ENCODE measurements at regions not wholly inside any gene's neighbourhood (a gene's known extent, or its start where the extent isn't known, plus 50 kb on each side); places are given as distances from the start of the nearest gene placed in this dataset.

DNA sequence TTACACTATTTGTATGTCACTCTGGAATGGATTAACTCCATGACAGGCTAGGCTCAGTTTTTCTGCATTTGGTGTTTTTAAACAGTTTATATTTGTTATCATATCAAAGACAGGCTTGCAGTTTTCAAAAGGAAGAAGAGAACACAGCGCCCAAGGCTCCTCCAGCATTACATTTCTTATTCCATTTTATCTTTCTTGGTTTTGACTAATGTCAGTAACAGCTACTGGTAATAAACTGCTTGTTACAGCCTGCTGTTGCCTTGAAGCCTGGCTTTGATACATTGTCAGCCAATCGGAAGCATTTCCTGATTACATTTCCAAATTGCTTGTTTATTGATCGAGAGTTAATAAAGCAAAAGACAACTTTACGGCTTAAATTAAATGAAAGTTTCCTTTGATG, 166.0 kb upstream of the MDFIC start:
- no peak for DNase-seq

DNA sequence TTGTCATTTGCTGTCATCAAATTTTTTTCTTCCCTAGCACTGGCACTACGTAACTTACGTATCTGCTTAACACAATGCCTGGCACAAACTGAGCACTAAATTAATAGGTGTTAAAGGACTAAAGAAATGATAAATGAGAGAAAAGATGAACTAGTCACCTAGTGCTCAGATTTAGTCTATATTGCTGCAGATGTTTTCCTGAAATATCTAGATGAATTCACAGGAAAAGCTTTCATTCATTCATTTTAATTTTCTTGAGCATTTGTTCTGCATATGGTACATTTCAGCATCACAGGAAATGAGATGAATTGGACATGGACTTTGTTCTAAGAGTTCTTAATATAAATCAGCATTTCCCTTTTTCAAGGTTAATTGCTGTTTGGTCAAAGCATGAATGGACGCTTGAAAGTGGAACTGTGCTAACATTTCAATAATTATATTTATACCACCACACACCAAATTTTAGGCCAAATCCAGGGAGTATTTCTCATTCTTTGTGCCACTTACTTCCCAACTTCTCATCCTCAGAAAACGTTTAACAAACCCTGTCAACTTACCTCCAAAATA, 163.2 kb upstream of the MDFIC start:
- no peak for DNase-seq

DNA sequence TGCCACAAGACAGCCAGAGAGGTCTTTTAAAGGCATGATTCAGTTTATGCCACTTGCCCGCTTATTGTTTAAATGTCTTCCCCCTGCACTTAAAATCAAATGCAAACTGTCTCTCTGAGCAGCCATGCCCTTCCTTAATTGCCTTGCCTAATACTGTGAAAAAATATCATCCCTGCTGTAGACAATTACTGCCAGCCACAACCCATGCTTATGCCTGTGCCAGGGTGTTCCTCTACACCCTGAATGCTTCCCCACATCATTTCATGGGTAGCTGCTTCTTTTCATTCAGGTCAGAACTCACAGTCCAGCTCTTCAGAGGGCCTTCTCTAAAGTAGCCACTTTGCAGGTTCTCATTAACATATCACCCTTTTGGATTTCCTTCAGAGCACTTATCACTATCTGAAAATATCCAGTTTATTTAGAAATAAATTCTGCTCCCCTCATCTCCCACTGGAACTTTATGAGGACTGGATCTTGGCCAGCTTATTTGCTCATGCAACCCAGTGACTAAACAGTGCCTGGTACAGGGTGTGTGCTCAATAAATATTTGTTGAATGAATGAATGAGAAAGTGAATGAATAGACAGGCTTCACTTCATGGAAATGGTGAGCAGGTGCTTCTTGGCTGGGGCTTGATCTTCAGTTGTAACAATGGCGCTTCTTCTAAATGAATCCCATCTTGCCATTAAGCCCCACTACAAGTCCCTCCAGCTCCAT, 162.4 kb upstream of the MDFIC start:
- no peak for DNase-seq

DNA sequence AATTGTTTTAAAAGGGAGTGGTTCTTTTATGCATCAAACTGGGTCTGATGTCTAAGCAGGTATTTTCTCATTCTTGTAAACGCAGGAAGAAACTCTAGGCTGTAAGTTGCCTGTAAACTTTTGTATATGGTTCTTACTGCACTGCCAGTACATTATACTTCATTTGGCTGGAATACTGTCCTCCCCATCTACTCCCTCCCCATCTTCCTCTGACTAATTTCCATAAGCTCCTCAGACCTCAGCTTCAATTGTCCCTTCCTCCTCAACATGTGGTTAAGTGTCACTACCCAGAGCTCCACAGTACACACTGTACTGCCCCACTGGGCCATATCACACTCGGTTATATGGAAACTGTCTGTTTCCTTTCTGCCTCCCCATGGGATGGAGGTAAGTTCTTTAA, 161.4 kb upstream of the MDFIC start:
- DNase-seq: no peak

DNA sequence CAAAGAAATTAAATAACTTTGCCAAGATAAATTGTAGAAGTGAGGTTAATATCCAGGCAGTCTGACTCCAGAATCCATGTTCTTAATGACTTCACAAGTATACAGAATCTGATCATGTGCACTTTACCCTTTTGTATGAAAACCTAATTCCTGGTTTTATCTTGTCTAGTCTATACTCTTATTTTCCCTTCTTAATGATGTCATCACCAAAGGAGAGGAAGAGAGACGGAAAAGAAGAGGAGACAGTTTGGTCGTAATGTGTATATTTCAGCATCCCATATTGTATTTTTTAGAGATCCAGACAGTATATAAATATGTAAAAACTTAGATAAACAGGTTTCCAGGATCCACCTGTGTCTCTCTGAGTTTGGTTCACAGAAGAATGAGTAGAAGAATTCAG, 159.9 kb upstream of the MDFIC start:
- DNase-seq: no peak

DNA sequence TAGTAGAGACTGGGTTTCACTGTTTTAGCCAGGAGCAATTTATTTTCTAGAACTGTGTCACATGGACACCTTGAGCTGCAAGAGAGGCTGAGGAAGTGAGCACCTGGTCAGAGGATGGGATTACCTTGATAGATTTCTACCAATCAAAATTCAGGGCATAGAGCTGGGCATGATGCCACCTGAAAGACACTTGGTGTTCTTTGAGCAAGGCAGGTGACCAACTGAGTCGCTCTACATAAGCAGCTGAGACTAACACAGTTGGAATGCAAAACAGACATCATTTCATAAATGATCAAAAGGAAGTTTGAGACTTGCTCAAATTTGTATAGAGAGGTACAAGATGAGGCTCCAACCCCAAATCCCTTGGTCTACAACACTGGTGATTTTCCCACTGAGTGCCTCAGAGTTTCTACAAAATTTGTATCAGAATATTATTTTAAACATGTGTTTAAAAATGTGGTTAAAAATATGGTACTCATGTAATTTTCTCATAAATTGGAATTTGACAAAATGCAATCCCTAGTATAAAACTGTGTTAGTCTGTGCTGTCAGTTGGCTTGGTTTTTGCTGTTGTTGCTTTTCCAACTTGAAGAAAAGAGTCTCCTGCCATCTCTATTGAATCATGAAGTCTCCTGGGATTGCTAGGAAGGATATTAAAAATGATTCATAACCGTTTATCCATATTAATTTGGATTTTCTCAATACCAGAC, 156.4 kb upstream of the MDFIC start:
- no peak for DNase-seq

DNA sequence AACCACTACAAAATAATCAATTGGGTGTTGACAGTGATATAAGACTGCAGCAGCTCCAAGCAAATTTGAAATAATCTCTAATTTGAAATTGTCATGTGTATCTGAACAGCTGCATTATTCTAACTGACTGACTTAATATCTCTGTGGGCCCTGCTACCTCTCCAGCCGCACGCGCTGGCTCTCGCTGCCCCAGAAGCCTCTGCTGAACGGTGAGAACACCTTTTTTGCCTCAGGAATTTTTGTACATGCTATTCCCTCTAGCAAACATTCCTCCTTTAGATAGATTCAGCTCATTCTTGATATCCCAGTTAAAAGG, 155.9 kb upstream of the MDFIC start:
- DNase-seq: no peak

DNA sequence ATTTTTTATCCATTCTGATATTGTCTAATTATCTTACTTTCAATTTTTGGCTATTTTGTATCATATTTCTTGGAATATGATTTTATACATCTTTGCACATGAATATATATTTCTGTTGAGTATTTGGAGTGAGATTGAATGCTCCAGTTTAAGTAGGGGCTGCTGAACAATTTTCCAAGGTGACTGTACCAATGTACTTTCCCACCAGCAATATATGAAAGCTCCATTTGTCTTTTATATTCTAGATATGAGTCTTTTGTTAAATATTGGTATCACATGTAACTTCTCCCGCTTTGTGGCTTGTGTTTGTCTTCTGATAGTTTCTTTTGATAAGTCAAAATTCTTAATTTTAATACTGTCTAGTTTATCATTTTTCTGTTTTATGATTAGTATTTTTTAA, 144.6 kb upstream of the MDFIC start:
- DNase-seq: no peak

DNA sequence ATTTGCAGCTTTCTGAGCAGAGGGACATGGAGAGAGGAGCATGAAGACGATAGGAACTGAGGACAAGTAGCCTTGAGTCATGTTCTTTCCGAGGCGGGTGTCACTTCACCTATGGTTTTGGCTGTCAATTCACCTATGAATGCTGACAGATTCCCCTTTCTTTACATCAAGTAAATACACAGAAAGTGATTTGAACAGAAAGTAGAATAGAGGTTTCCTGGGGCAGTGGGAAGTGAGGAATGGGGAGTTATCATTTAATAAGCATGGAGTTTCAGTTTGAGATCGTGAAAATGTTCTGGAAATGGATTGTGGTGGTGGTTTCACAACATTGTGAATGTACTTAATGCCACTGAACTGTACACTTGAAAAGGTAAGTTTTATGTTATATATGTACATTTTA, 138.4 kb upstream of the MDFIC start:
- DNase-seq: no peak

DNA sequence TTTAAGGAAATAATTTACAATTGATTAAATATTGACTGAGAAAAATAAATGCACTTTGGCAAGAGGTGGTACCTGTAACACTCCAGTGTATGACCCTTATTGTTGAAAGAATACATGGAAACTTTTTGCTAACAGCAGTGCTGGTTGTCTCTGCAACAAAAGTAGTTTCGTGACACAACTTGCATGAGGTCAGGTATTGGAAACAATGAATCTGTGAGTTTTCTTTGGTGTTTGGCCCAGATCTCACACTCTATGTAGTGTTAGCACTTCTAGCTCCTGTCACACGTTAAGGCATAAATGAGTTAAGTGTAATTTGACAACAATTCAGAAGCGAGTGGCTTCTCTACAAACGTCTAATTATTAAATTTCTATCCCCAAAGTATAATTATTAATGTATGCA, 137.7 kb upstream of the MDFIC start:
- DNase-seq: no peak

DNA sequence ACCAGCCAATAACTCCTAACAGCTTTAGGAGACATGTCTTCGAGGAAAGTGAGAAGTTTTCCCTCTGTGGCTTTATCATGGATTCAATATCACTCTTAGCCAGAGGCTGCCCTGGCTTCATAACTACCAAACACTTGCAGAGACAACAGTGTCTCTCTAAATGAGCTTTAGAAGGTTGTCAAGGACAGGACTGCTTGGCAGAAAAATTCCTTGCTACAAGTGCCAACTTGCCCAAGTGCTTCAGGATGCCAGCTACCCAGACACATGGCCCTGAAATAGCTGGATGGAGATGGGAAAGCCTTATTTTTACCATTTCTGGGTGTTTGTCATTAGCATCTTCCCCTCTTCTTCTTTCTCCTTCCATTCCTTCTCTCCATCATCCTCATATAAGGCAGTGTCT, 137.1 kb upstream of the MDFIC start:
- DNase-seq: no peak

DNA sequence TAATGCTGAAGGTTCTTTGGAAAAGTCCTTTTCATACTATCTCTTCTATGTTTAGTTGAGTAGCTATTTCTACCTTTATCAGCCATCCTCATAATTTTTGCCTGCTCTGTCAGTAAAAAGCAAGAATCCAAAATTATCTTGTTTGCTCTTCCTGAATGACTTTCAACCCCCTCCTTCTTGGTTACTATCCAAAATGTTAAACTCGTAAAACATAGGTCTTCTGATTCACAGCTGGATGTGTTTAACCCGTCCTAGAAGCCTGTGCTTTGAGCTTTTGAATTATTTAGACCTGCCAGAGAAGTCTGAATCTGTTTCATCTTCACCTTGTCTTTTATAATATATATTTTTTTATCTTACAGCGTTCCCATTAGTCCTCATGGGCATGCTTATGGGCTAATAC, 136.4 kb upstream of the MDFIC start:
- no peak for DNase-seq

DNA sequence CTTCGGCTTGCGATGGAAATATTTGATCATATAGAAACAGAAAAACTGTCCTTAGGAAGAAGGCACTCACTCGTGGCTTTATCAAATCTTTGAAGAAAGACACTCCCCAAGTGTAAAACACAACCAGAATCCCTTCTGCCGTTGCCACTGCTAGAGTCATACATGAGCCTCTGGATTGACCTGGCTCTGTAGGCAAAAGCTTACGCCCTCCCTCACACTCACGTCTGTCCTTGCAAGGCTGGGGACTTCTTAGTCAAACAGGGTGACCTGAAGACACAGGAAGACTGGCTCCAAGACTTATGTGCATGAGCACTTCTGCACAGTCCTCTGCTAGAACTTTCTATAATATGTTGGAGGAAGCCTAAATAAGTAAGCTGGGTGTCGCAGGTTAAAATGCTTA, 135.4 kb upstream of the MDFIC start:
- no peak for DNase-seq

DNA sequence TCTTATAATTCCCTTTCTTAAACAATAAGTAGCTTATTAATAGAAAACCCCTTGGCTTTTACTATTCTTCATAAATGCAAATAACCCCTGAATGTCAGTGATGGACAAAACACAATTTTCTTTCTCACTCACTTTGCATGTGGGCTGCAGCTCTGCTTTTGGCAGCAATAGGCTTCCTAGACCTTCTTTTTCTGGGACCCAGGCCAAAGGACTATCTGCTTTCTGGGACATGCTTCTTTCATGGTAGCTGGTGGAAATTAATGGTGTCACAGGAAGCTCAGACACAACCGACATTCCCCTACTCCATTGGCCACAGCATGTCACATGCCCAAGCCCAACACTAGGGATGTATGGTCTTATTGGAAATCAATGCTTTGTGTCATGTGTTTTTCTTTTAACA, 134.3 kb upstream of the MDFIC start:
- no peak for DNase-seq

DNA sequence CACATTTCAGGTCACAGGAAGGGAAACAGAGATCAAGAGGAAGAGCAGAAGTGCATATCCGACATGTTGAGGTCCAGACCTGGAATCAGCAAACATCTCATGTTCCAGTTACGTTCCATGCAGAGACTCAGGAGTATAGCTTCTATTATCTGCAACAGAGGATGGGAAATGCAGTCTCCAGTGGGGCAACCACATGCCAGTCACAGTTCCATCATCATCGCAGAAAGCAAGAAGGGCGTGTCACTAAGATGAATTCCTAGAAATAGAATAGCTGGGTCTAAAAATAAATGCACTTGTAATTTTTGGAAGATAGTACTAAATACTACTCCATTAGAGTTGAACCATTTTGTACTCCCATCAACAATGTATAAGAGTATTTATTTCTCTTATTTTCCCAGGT, 133.2 kb upstream of the MDFIC start:
- no peak for DNase-seq

DNA sequence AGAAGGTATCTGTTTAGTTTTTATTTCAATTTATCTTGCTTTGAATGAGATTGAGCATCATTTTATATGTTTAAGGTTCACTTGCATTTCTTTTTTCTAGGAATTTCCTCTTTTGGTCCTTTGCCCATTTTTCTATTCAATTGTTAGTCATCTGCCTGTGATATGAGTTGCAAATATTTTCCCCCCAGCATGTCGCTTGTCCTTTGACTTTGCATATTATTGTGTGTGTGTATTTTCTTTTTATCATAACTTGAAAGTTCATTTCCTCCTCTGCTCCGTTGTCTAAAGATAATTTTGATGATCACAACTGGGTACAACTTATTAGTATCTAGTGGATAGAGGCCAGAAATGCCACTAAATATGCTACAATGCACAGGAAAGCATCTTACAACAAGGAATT, 132.7 kb upstream of the MDFIC start:
- DNase-seq: no peak

DNA sequence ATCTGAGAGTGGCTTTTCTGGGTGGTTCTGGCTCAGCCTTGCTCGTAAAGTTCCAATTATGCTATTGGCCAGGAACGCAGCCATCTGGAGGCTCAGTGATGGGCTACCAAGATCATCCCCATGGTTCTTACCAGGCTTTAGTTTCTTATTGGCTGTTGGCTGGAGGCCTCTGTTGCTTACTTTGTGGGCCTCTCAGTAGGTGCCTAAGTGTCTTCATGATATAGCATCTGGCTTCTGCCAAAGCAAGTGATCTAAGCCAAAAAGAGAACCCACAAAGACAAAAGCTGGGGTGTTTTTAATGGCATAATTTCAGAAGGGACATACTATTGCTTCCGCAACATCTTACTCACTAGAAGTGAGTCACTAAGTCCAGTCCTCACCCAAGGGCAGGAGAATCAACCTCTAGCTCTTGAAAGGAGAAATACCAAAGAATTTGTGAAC, 132.0 kb upstream of the MDFIC start:
- DNase-seq: no peak

DNA sequence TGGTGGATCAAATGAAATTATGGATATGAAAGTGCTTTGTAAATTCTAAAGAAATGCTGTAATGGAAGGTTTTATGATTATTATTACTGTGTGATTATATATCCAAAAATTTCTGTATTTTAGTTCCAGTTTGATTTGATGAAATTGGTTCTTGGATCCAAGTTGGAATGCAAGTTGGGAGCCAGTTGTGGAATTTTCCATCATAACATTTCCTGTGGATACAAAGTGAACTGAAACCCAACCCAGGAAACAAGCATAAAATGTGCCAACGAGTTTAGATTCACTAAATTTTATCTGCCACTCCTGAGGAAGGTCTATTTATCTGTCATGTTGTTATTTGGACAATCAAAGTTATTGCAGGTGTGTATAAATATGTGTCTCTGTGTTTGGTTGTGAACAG, 131.4 kb upstream of the MDFIC start:
- no peak for DNase-seq

DNA sequence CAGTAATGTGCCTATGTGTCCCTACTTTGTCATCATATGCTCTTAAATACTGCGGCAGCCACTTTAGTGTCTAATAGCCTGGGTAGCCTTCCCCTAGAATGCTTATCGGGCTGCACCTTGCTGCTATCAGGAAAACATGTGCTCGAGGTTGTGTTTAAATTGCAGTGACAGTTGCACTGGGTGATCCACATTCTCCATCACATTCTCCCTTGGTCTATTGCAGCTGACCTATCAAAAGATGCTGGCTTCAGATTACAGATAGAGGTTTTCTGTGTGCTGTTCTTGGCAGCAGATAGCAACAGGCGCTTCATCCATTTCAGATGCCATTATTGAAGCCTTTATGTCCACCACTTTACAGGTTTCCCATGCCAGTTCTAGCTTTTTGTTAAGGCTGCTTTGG, 130.1 kb upstream of the MDFIC start:
- no peak for DNase-seq

DNA sequence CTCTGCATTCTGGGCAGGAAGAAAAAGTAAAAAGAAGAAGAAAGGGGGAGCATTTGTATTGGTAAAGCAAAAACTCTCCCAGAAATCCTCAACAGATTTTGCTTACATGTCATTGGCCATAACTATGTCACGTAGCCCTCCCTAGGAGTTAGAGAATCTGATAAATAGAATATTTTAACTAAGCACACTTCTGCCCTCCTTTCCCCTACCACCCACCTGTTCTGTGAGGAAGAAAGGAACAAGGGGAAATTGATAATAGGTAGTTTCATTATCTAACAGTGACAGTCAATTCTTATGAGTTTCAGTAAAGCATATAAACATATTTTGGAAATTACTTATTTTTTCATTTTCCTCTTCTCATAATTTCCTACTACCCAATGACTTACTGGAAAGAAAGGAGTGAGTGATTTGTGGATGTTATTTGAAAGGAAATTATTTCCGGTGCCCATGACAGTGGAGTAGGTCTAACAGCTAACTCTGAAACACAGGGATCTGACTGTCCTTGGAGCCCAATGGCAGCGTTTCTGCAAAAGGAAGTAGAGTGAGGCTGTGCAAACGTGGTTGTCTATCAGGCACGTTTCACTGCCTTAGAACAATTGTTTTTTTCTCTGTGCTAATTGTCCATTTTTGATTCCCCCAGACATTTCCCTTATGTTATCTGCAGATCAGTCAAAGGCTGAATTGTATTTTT, 128.6 kb upstream of the MDFIC start:
- DNase-seq: no peak

DNA sequence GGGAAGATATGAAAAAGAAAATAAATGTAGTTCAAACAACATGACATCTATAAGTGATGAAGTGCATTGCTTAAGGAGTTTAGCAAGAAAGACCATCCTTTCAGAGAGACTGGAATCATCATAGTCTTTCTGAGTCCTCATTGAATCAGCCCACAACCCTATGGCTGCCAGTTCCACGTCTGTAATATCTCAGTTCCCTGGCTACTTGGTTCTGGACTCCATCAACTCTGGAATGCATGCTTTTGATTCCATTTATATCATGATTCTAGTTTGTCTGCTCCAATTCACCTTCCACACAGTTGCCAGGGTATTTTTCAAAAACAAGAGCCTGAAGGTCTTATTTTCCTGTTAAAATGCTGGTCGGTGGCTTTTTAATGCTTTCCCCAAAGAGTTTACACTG, 126.4 kb upstream of the MDFIC start:
- no peak for DNase-seq

DNA sequence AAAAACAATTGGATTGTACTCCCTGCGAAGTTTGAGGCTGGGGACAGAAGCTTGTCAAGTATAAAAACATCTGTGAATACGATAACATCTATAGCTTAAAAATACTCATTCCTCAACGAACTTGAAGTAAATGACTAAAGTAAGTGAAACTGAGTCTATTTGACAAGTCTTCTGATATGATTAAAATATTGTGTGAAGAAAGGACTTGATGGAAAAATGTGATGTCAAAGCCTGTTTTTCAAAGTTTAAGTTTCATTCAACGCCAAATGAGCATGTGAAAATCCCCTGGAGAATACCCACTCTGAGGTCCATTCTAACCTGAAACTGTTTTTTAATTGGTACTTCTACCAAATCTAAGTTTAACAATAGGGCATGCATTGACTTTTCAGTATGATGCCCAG, 122.3 kb upstream of the MDFIC start:
- no peak for DNase-seq

DNA sequence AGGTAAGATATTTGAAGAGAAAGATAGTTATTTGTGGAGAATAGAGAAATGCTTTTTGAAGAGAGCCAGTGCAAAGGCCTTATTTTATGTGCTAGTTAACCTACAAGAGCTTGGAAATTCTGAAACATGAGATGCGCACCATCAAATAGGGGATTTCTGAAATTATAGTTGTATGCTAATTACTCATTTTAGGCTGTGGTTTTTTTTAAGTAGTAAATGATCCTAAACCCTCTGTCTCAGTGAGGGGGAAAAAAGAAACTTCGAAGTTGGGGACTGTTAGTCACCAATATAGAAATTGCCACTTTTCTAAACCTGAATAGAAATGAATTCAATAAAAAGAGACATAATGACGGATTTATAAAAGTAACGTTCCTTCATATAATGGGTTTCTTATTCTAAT, 119.3 kb upstream of the MDFIC start:
- no peak for DNase-seq

DNA sequence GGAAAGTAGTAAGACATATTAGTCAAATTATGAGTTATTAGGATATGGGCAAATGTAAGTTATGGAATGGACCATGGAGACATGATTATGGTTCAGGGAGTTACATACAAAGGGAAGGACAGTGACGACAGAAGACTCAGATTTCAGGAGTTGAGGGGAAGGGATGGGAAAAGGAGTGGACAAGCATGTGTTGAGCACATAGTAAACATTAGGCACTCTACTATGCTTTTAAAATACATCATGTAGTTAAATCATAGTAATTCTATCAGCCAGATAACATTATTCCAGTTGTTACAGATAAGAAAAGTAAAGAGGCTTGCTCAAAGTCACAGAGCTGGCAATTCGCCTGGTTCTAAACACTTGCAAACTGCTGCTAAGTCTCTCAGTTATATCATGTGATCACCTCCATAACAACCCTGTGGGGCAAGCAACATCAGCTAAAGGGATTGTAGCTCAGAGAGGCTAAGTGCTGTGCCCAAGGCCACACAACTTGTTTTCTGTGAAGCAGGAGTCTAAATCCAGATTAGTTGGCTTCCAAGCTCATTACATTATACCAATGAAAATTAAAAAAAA, 115.2 kb upstream of the MDFIC start:
- DNase-seq: no peak

All from activated CD8-positive, alpha-beta memory T cell treated with anti-CD3 and anti-CD28 coated beads for 24 hours (primary cell).